Astrocyte of the spinal cord (primary cell): ENCODE measurements at regions not wholly inside any gene's neighbourhood (a gene's known extent, or its start where the extent isn't known, plus 50 kb on each side); places are given as distances from the start of the nearest gene placed in this dataset.

ENCODE experiments used
- DNase-seq: peaks from one replicate; pipeline ENCODE4 v3.0.0; 2011; ENCODE audit warnings: low read depth, low spot score
- H3K4me3 ChIP-seq: 2 replicates; pipeline ENCODE4 v1.5.1; 2011; ENCODE audit warnings: low read depth, mild to moderate bottlenecking, low read length, moderate library complexity
- CTCF ChIP-seq: IDR thresholded peaks from 2 replicates; pipeline ENCODE4 v1.5.1; 2012; ENCODE audit warnings: low read depth, mild to moderate bottlenecking, low read length, inconsistent platforms
- in situ Hi-C: cut with HindIII; loops from 2 replicates; pipeline ENCODE4 v1.10.0; 2017; ENCODE audit warnings: low sequenced_read_pairs

DNA sequence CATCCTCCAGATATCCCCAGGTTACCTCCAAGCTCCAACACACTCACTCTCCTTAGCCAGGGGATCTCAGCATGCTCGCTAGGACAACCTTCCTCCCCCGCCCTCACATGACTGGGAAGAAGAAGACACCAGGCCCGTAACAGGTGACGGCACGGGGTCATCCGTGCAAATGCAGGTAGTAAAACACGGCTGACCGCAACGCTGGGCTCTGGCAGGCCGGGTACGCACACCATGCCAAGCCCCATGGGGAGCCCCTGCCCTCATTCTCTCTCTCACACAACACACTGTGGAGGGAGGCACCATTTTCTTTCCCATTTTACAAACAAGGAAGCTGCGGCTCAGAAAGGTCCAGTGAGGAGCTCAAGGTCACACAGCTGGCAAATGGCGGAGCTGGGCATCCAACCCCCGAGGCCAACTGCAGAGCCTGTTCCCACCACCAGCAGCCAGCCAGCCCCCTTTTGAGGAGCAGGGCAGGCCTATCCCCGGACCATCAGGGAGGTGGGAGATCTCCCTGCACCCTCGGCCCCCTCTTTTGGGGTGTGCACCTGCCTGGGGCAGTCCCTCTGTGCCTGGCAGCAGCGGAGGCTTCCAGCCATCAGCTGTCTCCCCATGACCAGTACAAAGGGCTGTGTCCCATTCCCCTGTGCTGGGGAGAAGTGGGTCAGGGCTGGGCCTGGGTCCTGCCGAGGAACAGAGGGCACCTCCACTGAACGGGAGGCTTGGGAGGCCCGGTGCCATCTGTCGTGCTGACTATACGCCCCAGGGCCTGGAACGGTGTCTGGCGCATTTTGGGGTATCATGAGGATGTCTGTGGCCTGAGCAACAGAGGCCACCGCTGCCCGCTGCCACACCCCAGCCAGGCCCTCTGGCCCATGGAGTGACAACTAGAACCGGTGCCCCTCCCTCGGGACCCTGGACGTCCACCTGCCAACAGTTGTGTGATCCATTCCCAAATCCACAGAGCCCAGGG, 280.9 kb downstream of the CTTN start:
- TF ChIP-seq CTCF: no peak
- H3K4me3 ChIP-seq: no peak overlapping the region
- no peak for DNase-seq
- in situ Hi-C loops: no loop called here

DNA sequence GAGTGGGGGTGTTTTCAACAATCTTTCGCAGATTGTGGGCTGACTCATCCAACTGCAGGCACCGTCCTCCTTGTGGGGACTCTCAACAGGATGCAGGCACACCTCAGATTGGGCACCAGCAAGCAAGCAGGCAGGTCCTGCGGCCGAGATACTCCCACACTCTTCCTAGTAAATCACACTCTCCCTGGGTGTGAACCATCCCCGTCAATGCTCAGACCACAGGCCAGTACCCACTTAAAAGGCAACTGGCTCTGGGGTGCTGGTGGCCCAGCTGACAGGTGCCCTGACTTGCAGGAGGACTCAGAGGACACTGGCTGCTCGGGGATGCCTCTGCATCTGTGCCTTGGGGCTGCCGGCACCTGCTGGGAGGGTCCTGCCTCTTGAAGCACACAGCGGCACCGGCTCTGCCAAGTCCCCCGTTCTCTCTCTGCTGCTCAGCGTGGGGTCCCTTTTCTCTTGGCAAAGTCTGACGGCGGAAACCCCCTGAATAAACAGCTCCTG, 282.5 kb downstream of the CTTN start:
- in situ Hi-C loops: no loop called here
- no peak overlapping the region for H3K4me3 ChIP-seq
- no peak for DNase-seq
- no peak for TF ChIP-seq CTCF

DNA sequence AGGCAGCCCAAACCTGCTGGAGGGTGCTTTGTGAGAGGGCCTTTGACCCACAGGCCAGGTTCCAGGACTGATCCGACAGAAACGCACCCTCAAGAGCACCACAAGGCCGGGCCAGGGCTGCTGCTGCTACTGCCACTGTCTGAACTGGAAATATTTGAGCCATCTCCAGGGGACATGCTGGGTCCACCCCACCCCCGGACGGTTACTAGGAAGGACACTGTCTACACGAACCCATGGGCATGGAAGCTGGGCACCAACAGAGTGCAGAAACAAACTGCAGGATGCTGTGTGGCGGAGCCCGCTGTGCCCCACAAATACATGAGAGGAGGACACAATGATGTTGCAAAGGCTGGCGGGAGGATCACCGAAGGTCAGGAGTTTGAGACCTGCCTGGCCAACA, 283.7 kb downstream of the CTTN start:
- no peak overlapping the region for H3K4me3 ChIP-seq
- no peak for DNase-seq
- in situ Hi-C loops: no loop called here
- TF ChIP-seq CTCF: no peak

DNA sequence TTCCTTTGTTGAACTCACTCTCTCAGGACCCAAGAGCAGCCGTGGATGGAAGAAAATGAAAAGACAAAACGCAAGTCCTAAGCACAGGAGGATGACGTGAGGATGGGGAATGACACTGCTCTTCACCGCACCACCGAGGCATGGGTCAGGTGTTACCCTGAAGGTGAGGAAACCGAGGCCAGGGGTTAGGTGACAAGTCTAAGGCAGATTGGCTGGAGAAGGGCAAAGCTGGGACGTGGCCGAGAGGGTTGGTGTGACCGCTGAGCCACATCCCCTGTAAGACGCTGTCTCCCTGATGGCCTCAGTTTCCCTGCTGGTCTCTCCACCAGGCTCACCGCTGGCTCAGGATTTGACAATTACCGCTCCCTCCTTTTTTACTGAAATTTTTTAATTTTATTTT, 284.4 kb downstream of the CTTN start:
- TF ChIP-seq CTCF: no peak
- in situ Hi-C loops: no loop called here
- no peak overlapping the region for H3K4me3 ChIP-seq
- no peak for DNase-seq

- in situ Hi-C loops: no loop called here
- no peak for TF ChIP-seq CTCF
- no peak overlapping the region for H3K4me3 ChIP-seq
- DNase-seq: no peak
Measured at GRCh38 chr11:70687716-70688115, 289.4 kb downstream of the CTTN start.

GRCh38 chr11:70688142-70688541, 289.8 kb downstream of the CTTN start:
- TF ChIP-seq CTCF: no peak
- in situ Hi-C loops: no loop called here
- DNase-seq: no peak
- no peak overlapping the region for H3K4me3 ChIP-seq
